Choroid plexus epithelial cell (primary cell): ENCODE measurements at regions not wholly inside any gene's neighbourhood (a gene's known extent, or its start where the extent isn't known, plus 50 kb on each side); places are given as distances from the start of the nearest gene placed in this dataset.

Experiments used
- DNase-seq: peaks from one replicate; pipeline ENCODE4 v3.0.0-alpha.2; 2010; ENCODE audit warnings: low read depth
- H3K4me3 ChIP-seq: 2 replicates; pipeline ENCODE4 v1.5.1; 2011; ENCODE audit warnings: low read depth, mild to moderate bottlenecking, control low read depth, low read length, moderate library complexity
- TF ChIP-seq, protein P1 (sequence below): conservative IDR thresholded peaks from 2 replicates; pipeline ENCODE4 v1.5.1; 2011; ENCODE audit warnings: low read depth, mild to moderate bottlenecking, control low read depth, inconsistent platforms, low read length, moderate library complexity

DNA sequence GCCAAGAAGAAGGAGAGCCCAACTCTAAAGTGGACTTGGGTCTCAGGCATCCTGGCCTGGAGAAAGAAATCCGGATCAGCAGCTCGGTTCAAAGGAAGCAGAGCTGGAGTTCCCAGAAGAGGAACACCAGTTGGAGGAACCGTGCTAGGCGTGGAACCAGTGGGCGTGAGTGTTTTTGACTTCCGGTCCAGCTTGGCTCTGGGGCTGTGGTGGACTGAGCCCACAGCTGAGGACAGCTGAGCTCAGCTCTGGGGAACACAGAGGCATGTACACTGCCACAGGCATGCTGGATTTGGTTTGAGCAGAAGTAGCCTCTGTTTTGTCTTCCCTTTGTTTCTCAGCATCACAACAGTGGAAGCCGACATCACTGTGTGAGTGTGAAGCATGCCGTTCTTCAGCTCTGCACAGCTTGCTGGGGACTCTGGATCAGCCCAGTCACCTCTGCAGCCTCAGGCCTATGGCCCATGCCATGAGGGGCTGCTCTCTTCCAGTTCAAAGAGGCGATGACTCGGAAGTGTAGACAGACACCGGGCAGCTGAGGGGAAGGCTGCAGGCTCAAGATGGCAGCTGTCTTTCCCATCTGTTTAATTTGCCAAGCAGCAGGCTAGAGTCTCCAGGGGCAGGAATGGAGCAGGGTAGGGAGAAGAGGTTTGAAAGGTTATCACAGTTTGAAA lies 185.8 kb upstream of the UBE3A start:
- TF ChIP-seq, protein P1, sequence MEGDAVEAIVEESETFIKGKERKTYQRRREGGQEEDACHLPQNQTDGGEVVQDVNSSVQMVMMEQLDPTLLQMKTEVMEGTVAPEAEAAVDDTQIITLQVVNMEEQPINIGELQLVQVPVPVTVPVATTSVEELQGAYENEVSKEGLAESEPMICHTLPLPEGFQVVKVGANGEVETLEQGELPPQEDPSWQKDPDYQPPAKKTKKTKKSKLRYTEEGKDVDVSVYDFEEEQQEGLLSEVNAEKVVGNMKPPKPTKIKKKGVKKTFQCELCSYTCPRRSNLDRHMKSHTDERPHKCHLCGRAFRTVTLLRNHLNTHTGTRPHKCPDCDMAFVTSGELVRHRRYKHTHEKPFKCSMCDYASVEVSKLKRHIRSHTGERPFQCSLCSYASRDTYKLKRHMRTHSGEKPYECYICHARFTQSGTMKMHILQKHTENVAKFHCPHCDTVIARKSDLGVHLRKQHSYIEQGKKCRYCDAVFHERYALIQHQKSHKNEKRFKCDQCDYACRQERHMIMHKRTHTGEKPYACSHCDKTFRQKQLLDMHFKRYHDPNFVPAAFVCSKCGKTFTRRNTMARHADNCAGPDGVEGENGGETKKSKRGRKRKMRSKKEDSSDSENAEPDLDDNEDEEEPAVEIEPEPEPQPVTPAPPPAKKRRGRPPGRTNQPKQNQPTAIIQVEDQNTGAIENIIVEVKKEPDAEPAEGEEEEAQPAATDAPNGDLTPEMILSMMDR: no peak
- DNase-seq: no peak
- no peak overlapping the region for H3K4me3 ChIP-seq

DNA sequence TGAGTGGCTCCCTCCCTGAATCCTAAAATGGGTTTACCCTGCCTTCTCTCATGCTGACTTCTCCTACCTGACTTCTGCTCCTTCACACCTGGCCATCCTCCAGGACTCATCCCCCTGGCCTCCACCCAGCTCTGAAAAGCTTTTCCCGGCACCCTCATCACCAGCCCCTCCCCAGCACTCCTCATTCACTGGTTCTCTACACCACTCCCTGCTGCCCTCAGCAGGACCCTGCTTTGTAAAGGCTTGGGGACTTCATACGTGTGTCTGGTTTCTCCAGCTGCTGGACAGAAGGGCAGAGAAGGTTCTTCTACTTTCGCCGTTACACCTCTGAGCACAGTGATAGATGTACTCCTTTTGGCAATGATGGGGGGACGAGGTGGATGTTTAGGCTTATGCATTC lies 184.9 kb upstream of the UBE3A start:
- H3K4me3 ChIP-seq: no peak overlapping the region
- no peak for DNase-seq
- TF ChIP-seq, protein P1: no peak

DNA sequence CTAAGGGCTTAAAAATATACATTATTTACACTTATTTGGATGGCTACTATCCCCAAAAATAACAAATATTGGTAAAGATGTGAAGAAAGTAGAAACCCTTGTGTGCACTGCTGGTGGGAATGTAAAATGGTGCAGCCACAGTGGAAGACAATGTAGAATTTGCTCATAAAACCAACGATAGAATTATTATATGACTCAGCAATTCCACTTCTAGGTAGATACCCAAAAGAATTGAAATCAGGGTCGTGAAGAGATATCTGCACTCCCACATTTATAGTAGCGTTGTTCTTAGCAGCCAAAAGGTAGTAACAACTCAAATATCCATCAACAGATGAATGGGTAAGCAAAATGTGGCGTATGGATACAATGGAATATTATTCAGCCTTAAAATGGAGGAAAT lies 181.6 kb upstream of the UBE3A start:
- no peak for DNase-seq
- H3K4me3 ChIP-seq: no peak overlapping the region
- TF ChIP-seq, protein P1: no peak

DNA sequence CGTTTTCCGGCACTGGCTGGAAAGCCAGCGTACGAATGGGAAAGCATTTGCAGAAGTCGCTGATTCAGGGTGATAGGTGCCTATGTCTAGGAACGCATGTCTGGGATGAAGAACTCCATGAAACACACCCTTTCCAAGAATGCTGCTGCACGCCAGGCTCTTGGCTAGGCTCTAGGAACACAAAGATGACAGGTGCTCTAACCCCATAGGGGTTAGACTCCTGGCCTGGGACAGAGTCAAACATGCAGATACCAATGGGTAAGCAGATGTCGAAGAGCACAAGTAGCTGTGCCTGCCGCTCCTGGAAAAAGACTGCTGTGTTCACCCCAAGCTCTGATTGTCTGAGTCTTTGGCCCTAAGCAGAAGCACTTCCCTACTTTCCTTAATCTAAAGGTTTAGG lies 180.9 kb upstream of the UBE3A start:
- no peak overlapping the region for H3K4me3 ChIP-seq
- DNase-seq: no peak
- TF ChIP-seq, protein P1: no peak

DNA sequence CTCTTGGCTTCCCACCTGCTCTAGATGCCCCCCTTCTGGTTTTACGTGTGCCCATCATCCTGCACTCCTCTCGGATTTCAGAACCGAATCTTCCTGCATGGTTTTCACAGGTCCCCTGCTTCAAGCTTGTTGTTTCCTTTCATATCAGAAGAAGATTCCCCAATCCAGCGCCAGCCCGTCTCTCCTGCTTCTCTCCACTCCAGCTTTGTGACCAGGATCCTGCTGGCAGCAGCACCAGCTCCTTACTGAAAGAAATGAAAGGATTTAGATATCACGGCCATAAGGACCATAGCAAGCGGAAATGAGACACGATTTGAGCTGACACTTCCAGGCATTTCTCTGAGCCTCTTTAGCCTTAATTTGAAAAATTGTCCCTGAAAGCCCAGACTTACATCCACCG lies 180.3 kb upstream of the UBE3A start:
- H3K4me3 ChIP-seq: no peak overlapping the region
- TF ChIP-seq, protein P1: no peak
- no peak for DNase-seq

DNA sequence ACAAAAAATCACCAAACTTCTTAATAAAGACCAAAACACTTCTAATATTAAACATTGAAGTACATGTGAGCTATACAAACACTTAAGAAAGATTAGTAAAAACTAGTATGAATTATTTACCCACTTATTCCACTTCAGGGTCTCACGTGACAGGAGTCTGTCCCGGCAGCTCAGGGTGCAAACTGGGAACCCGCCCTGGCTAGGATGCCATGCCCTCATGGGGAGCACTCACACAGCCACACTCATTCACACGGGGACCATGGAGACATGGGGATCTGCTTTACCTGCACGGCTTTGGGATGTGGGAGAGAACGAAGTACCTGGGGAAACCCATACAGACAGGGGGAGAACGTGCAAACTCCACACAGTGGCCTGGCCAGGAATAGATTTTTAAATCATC lies 179.3 kb upstream of the UBE3A start:
- no peak overlapping the region for H3K4me3 ChIP-seq
- TF ChIP-seq, protein P1: no peak
- DNase-seq: no peak

DNA sequence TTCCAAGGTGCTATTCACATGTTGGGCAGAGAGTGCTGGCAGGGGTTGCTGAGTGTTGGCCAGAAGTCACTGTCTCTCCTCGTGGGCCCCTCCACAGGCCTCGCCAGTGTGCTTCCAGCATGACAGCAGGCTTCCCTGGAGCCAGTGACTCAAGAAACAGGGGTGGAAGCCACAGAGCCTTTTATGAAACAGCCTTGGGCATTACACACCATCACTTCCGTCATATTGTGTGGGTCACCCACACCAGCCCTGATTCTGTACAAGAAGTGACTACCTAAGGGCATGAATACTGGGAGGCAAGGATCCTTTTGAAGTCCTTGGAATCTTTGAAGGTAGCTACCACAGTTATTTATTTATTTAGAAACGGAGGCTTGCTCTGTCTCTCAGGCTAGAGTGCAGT lies 177.6 kb upstream of the UBE3A start:
- TF ChIP-seq, protein P1: no peak
- no peak for DNase-seq
- no peak overlapping the region for H3K4me3 ChIP-seq
